ENCODE measurements at regions not wholly inside any gene's neighbourhood (a gene's known extent, or its start where the extent isn't known, plus 50 kb on each side); places are given as distances from the start of the nearest gene placed in this dataset.
"Not testable (repeated sequence)": the region's sequence is repeated elsewhere in the genome, so short reads cannot be mapped to it uniquely, and the experiment has no call there.

- no peak overlapping the region for H3K4me3 ChIP-seq
- H3K4me1 ChIP-seq: peaks cover 4% of the 10 kb centered on the region
- no peak for DNase-seq (ENCODE audit: low spot score in 2 of 2)
- WGBS: 61% methylated on average over 5 of the region's 5 CpGs
- H3K27me3 ChIP-seq: no peaks in the 10 kb centered on the region
- no peak overlapping the region for H3K27ac ChIP-seq
- no peaks in the 10 kb centered on the region for H3K36me3 ChIP-seq
- no peak for TF ChIP-seq EP300 (IDR thresholded peaks at IDR 0.05)
- no peak for TF ChIP-seq POLR2A (IDR thresholded peaks at IDR 0.05)
- TF ChIP-seq POLR2AphosphoS5 (IDR thresholded peaks at IDR 0.05): no peak
- TF ChIP-seq CTCF (IDR thresholded peaks at IDR 0.05): no peak
- no peaks in the 10 kb centered on the region for H3K9me3 ChIP-seq
These were observed 356.4 kb upstream of the PKN2 start for GRCh38 chr1:88327391-88328267.

GRCh38 chr1:88330201-88330600, 353.9 kb upstream of the PKN2 start:
- Histone ChIP-seq H3K9me3 (no peaks in the 10 kb centered on the region), H3K4me3 (no peak overlapping the region), H3K4me1 (peaks cover 4% of the 10 kb centered on the region), H3K27ac (no peak overlapping the region), H3K36me3 (no peaks in the 10 kb centered on the region), H3K27me3 (no peaks in the 10 kb centered on the region)
- DNase-seq (ENCODE audit: low spot score in 2 of 2): no peak
- TF ChIP-seq CTCF (IDR thresholded peaks at IDR 0.05) (no peak), POLR2A (IDR thresholded peaks at IDR 0.05) (no peak), POLR2AphosphoS5 (IDR thresholded peaks at IDR 0.05) (no peak), EP300 (IDR thresholded peaks at IDR 0.05) (no peak)
- 67% methylated on average over 4 of the region's 4 CpGs for WGBS

- Histone ChIP-seq H3K9me3 (no peaks in the 10 kb centered on the region), H3K4me3 (no peak overlapping the region), H3K4me1 (no peaks in the 10 kb centered on the region), H3K36me3 (no peaks in the 10 kb centered on the region), H3K27me3 (no peaks in the 10 kb centered on the region), H3K27ac (no peak overlapping the region)
- 71% methylated on average over 9 of the region's 9 CpGs for WGBS
- no peak for TF ChIP-seq POLR2AphosphoS5 (IDR thresholded peaks at IDR 0.05)
- no peak for TF ChIP-seq EP300 (IDR thresholded peaks at IDR 0.05)
- no peak for TF ChIP-seq CTCF (IDR thresholded peaks at IDR 0.05)
- no peak for TF ChIP-seq POLR2A (IDR thresholded peaks at IDR 0.05)
- DNase-seq (ENCODE audit: low spot score in 2 of 2): no peak
These were observed 350.9 kb upstream of the PKN2 start for GRCh38 chr1:88333086-88333695.

- WGBS: 93% methylated on average over 5 of the region's 5 CpGs
- no peak overlapping the region for H3K4me3 ChIP-seq
- H3K36me3 ChIP-seq: no peaks in the 10 kb centered on the region
- no peak for TF ChIP-seq EP300 (IDR thresholded peaks at IDR 0.05)
- no peak for TF ChIP-seq POLR2AphosphoS5 (IDR thresholded peaks at IDR 0.05)
- TF ChIP-seq POLR2A (IDR thresholded peaks at IDR 0.05): no peak
- no peak for TF ChIP-seq CTCF (IDR thresholded peaks at IDR 0.05)
- DNase-seq (ENCODE audit: low spot score in 2 of 2): no peak
- H3K4me1 ChIP-seq: no peaks in the 10 kb centered on the region
- H3K27ac ChIP-seq: no peak overlapping the region
- H3K27me3 ChIP-seq: no peaks in the 10 kb centered on the region
- H3K9me3 ChIP-seq: no peaks in the 10 kb centered on the region
These were observed 342.6 kb upstream of the PKN2 start for GRCh38 chr1:88341447-88341846.

- WGBS: 100% methylated on average over 3 of the region's 16 CpGs
- not testable (repeated sequence) for H3K9me3 ChIP-seq; H3K27ac ChIP-seq; H3K27me3 ChIP-seq; DNase-seq (ENCODE audit: low spot score in 2 of 2); H3K4me3 ChIP-seq; H3K36me3 ChIP-seq; H3K4me1 ChIP-seq
These were observed 342.0 kb upstream of the PKN2 start for GRCh38 chr1:88342081-88342480.

Data from suprapubic skin (tissue), 4 donors.